Endothelial cell of umbilical vein (primary cell): ENCODE measurements at regions not wholly inside any gene's neighbourhood (a gene's known extent, or its start where the extent isn't known, plus 50 kb on each side); places are given as distances from the start of the nearest gene placed in this dataset.

ENCODE experiments used
- EZH2 ChIP-seq: IDR thresholded peaks from 2 replicates; pipeline ENCODE4 v1.6.1; 2012; ENCODE audit warnings: borderline replicate concordance, low read depth, mild to moderate bottlenecking, moderate library complexity, low read length, inconsistent platforms; ENCODE audit not compliant: severe bottlenecking
- FOS ChIP-seq: IDR thresholded peaks from 2 replicates; pipeline ENCODE4 v1.6.1; 2011; ENCODE audit warnings: mild to moderate bottlenecking, low read length, moderate library complexity, borderline replicate concordance; ENCODE audit not compliant: insufficient read depth
- GATA2 ChIP-seq: IDR thresholded peaks from 2 replicates; pipeline ENCODE4 v1.7.0; 2011; ENCODE audit warnings: low read depth, mild to moderate bottlenecking, moderate library complexity, mixed read lengths, low read length; ENCODE audit not compliant: insufficient read length, insufficient read depth
- JUN ChIP-seq: IDR thresholded peaks from 2 replicates; pipeline ENCODE4 v1.6.1; 2011; ENCODE audit warnings: borderline replicate concordance, low read depth; ENCODE audit not compliant: insufficient read length, insufficient read depth
- MYC ChIP-seq: IDR thresholded peaks from one replicate; pipeline ENCODE4 v1.6.1; 2011; ENCODE audit warnings: mild to moderate bottlenecking, low read depth, low read length
- POLR2A ChIP-seq: IDR thresholded peaks from 2 replicates; pipeline ENCODE4 v1.6.1; 2012; ENCODE audit warnings: low read depth, mild to moderate bottlenecking, control low read depth, low read length
- POLR2AphosphoS5 ChIP-seq: IDR thresholded peaks from 2 replicates; pipeline ENCODE4 v1.6.1; 2012; ENCODE audit warnings: low read depth, mild to moderate bottlenecking, control low read depth, low read length, moderate library complexity; ENCODE audit not compliant: insufficient read depth
- TF ChIP-seq, protein P1 (sequence below), 2 donors: IDR thresholded peaks; 1 replicate in 1 of 2; 2 replicates in 1 of 2; pipeline ENCODE4 v1.5.1; 2011; ENCODE audit warnings: low read length in 2 of 2, mild to moderate bottlenecking in 2 of 2, moderate library complexity in 2 of 2, control low read depth in 1 of 2, inconsistent platforms in 1 of 2, low read depth in 1 of 2; ENCODE audit not compliant: insufficient read depth in 1 of 2; ENCODE audit errors: extremely low read depth in 1 of 2
- TF ChIP-seq, protein P2 (sequence below): IDR thresholded peaks from 2 replicates; pipeline ENCODE4 v1.6.1; 2011; ENCODE audit not compliant: insufficient read depth, insufficient read length

DNA sequence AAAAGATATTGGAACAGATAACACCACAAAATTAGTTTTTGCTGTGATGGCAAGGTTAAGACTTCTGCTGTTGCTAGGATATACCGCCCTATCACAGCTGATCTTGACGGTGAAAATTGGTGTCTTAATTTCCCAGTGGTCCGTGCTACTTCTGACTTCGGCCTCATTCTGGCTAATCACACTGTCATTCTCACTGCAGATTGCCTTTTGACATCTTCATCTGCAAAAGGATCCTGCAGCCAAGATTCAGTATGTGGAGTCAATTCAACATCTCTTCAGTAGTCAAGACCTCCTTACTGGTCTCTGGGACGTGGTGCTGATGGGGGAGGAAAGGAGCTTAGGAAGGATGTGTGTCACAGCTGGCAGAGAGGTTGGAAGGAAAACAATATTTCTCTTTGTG, 438.6 kb downstream of the WDR72 start:
- no peak for TF ChIP-seq POLR2AphosphoS5
- no peak for TF ChIP-seq POLR2A
- TF ChIP-seq, protein P1, sequence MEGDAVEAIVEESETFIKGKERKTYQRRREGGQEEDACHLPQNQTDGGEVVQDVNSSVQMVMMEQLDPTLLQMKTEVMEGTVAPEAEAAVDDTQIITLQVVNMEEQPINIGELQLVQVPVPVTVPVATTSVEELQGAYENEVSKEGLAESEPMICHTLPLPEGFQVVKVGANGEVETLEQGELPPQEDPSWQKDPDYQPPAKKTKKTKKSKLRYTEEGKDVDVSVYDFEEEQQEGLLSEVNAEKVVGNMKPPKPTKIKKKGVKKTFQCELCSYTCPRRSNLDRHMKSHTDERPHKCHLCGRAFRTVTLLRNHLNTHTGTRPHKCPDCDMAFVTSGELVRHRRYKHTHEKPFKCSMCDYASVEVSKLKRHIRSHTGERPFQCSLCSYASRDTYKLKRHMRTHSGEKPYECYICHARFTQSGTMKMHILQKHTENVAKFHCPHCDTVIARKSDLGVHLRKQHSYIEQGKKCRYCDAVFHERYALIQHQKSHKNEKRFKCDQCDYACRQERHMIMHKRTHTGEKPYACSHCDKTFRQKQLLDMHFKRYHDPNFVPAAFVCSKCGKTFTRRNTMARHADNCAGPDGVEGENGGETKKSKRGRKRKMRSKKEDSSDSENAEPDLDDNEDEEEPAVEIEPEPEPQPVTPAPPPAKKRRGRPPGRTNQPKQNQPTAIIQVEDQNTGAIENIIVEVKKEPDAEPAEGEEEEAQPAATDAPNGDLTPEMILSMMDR (IDR thresholded peaks at IDR 0.05; ENCODE audit: extremely low read depth in 1 of 2, insufficient read depth in 1 of 2, low read depth in 1 of 2, low read length in 2 of 2) = no peak
- no peak for TF ChIP-seq FOS
- no peak for TF ChIP-seq EZH2
- TF ChIP-seq MYC = no peak
- TF ChIP-seq, protein P2, sequence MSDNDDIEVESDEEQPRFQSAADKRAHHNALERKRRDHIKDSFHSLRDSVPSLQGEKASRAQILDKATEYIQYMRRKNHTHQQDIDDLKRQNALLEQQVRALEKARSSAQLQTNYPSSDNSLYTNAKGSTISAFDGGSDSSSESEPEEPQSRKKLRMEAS = no peak
- no peak for TF ChIP-seq GATA2
- no peak for TF ChIP-seq JUN
